Endothelial cell (in vitro differentiated cells): ENCODE measurements at regions not wholly inside any gene's neighbourhood (a gene's known extent, or its start where the extent isn't known, plus 50 kb on each side); places are given as distances from the start of the nearest gene placed in this dataset.

Experiments used
- DNase-seq: peaks from one replicate; pipeline ENCODE4 v3.0.0; 2021; ENCODE audit warnings: low spot score
- H3K27ac Mint-ChIP-seq: one replicate; pipeline ENCODE4 v1.8.0; 2021; ENCODE audit warnings: mixed read lengths, inconsistent platforms; ENCODE audit not compliant: unreplicated experiment
- H3K27me3 Mint-ChIP-seq: one replicate; pipeline ENCODE4 v1.8.0; 2021; ENCODE audit warnings: mild to moderate bottlenecking, moderate library complexity, mixed read lengths, inconsistent platforms; ENCODE audit not compliant: unreplicated experiment
- H3K36me3 Mint-ChIP-seq: one replicate; pipeline ENCODE4 v1.8.0; 2021; ENCODE audit warnings: mild to moderate bottlenecking, low read depth, mixed read lengths, inconsistent platforms; ENCODE audit not compliant: unreplicated experiment
- H3K4me1 Mint-ChIP-seq: one replicate; pipeline ENCODE4 v1.8.0; 2021; ENCODE audit warnings: mild to moderate bottlenecking, mixed read lengths, inconsistent platforms; ENCODE audit not compliant: unreplicated experiment
- H3K4me3 Mint-ChIP-seq: one replicate; pipeline ENCODE4 v1.8.0; 2021; ENCODE audit warnings: mild to moderate bottlenecking, mixed read lengths, inconsistent platforms; ENCODE audit not compliant: unreplicated experiment
- H3K9me3 Mint-ChIP-seq: one replicate; pipeline ENCODE4 v1.8.0; 2021; ENCODE audit warnings: mixed read lengths, inconsistent platforms; ENCODE audit not compliant: unreplicated experiment
- TF ChIP-seq, protein P1 (sequence below): fragments of 200-600 bp; sonication (generic); IDR thresholded peaks from one replicate; pipeline ENCODE4 v1.5.0; 2021; ENCODE audit warnings: antibody characterized with exemption; ENCODE audit not compliant: unreplicated experiment

GRCh38 chr5:28523888-28524635 is 1485.7 kb upstream of the CDH9 start:
- H3K4me1 Mint-ChIP-seq, result no peaks in the 10 kb centered on the region
- H3K9me3 Mint-ChIP-seq, result no peaks in the 10 kb centered on the region
- TF ChIP-seq, protein P1, sequence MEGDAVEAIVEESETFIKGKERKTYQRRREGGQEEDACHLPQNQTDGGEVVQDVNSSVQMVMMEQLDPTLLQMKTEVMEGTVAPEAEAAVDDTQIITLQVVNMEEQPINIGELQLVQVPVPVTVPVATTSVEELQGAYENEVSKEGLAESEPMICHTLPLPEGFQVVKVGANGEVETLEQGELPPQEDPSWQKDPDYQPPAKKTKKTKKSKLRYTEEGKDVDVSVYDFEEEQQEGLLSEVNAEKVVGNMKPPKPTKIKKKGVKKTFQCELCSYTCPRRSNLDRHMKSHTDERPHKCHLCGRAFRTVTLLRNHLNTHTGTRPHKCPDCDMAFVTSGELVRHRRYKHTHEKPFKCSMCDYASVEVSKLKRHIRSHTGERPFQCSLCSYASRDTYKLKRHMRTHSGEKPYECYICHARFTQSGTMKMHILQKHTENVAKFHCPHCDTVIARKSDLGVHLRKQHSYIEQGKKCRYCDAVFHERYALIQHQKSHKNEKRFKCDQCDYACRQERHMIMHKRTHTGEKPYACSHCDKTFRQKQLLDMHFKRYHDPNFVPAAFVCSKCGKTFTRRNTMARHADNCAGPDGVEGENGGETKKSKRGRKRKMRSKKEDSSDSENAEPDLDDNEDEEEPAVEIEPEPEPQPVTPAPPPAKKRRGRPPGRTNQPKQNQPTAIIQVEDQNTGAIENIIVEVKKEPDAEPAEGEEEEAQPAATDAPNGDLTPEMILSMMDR, result no peak
- DNase-seq, result no peak
- H3K4me3 Mint-ChIP-seq, result no peak overlapping the region
- H3K36me3 Mint-ChIP-seq, result no peaks in the 10 kb centered on the region
- no peak overlapping the region for H3K27ac Mint-ChIP-seq
- no peaks in the 10 kb centered on the region for H3K27me3 Mint-ChIP-seq

GRCh38 chr5:28523416-28523815 is 1485.0 kb upstream of the CDH9 start:
- Mint-ChIP-seq H3K4me1 (no peaks in the 10 kb centered on the region), H3K9me3 (no peaks in the 10 kb centered on the region), H3K36me3 (no peaks in the 10 kb centered on the region), H3K4me3 (no peak overlapping the region), H3K27me3 (no peaks in the 10 kb centered on the region), H3K27ac (no peak overlapping the region)
- TF ChIP-seq, protein P1, result no peak
- no peak for DNase-seq

DNA sequence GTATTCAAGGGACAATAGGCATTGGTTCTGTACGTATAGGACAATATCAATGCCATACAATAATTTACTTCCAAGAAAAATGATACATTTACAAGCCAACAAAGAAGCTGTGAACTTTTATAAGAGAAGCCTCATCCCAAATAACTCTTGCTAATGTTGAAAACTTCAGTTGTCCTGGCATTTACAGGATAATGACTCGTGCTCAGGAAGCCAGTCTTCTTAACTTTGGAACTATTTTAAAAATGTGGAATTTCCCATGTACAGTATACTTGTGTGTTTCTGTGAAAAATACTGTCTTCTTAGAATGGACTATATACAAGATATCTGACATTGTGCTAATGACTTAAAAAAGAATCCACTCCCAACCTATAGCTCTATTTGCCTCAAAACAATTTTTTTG is 1479.3 kb upstream of the CDH9 start:
- no peaks in the 10 kb centered on the region for H3K9me3 Mint-ChIP-seq
- H3K27ac Mint-ChIP-seq, result no peak overlapping the region
- no peak for DNase-seq
- H3K36me3 Mint-ChIP-seq, result no peaks in the 10 kb centered on the region
- TF ChIP-seq, protein P1, result no peak
- no peaks in the 10 kb centered on the region for H3K27me3 Mint-ChIP-seq
- no peak overlapping the region for H3K4me3 Mint-ChIP-seq
- no peaks in the 10 kb centered on the region for H3K4me1 Mint-ChIP-seq

- Mint-ChIP-seq H3K4me1 (no peaks in the 10 kb centered on the region), H3K27ac (no peak overlapping the region), H3K9me3 (no peaks in the 10 kb centered on the region), H3K27me3 (peaks cover under 1% of the 10 kb centered on the region), H3K4me3 (no peak overlapping the region), H3K36me3 (no peaks in the 10 kb centered on the region)
- TF ChIP-seq, protein P1, result no peak
- no peak for DNase-seq
Observed at GRCh38 chr5:28516722-28517121, 1478.3 kb upstream of the CDH9 start.

- Mint-ChIP-seq H3K36me3 (no peaks in the 10 kb centered on the region), H3K4me1 (no peaks in the 10 kb centered on the region), H3K4me3 (no peak overlapping the region), H3K27ac (no peak overlapping the region), H3K27me3 (peaks cover 2% of the 10 kb centered on the region), H3K9me3 (no peaks in the 10 kb centered on the region)
- TF ChIP-seq, protein P1, result no peak
- DNase-seq, result no peak
Observed at GRCh38 chr5:28512648-28513047, 1474.3 kb upstream of the CDH9 start.
